Mucosa of descending colon (tissue), 3 donors: ENCODE measurements at regions not wholly inside any gene's neighbourhood (a gene's known extent, or its start where the extent isn't known, plus 50 kb on each side); places are given as distances from the start of the nearest gene placed in this dataset.
"Not testable (repeated sequence)": the region's sequence is repeated elsewhere in the genome, so short reads cannot be mapped to it uniquely, and the experiment has no call there.

Source experiments
- ATAC-seq: fragments of 200-7000 bp; cut with Tn5 transposase; one replicate; pipeline ENCODE4 v1.9.1; 2020; ENCODE audit warnings: mild to moderate bottlenecking, moderate library complexity
- DNase-seq, 3 donors: peaks; one replicate each; pipeline ENCODE4 v3.0.0-alpha.2; 2020
- H3K36me3 ChIP-seq: fragments of 200-600 bp; one replicate; pipeline ENCODE4 v1.8.0; 2021; ENCODE audit warnings: low read depth, mild to moderate bottlenecking
- H3K4me1 ChIP-seq: fragments of 200-600 bp; one replicate; pipeline ENCODE4 v1.8.0; 2021; ENCODE audit warnings: low read depth, mild to moderate bottlenecking
- H3K4me3 ChIP-seq: fragments of 200-600 bp; one replicate; pipeline ENCODE4 v1.8.0; 2021; ENCODE audit warnings: mild to moderate bottlenecking
- H3K9me3 ChIP-seq: fragments of 200-600 bp; one replicate; pipeline ENCODE4 v1.8.0; 2021; ENCODE audit warnings: mild to moderate bottlenecking
- CTCF ChIP-seq: fragments of 200-600 bp; IDR thresholded peaks from one replicate; pipeline ENCODE4 v1.8.0; 2022; ENCODE audit warnings: antibody characterized with exemption, mild to moderate bottlenecking
- intact Hi-C, 2 donors: fragments of 100-400 bp; cut with DNase I in 1 of 2; cut with micrococcal nuclease in 1 of 2; formaldehyde crosslinking; loops; one replicate each; pipeline versions ENCODE4 v1.11.0 to v1.11.1; 2022; cut with DNase I, micrococcal nuclease
- donor health status: DM: no; HTN: no; CAD: no; lungs with moderate emphysema.
- donor health status: DM: no; HTN: no; CAD: no.
- donor health status: DM: no; HTN: yes; CAD: no.

- no peaks in the 10 kb centered on the region for H3K4me1 ChIP-seq
- no peak overlapping the region for H3K4me3 ChIP-seq
- ATAC-seq (no peak), DNase-seq (no peak)
- H3K9me3 ChIP-seq: no peaks in the 10 kb centered on the region
- no peak for TF ChIP-seq CTCF
- no peaks in the 10 kb centered on the region for H3K36me3 ChIP-seq
- intact Hi-C loops: no loop called here
Observed at GRCh38 chr6:4426968-4427367, 291.6 kb upstream of the ECI2 start.

- DNase-seq (no peak), ATAC-seq (peak; percentile 23)
- H3K4me3 ChIP-seq: no peak overlapping the region
- H3K9me3 ChIP-seq: no peaks in the 10 kb centered on the region
- H3K36me3 ChIP-seq: no peaks in the 10 kb centered on the region
- intact Hi-C loops: no loop called here
- no peaks in the 10 kb centered on the region for H3K4me1 ChIP-seq
- TF ChIP-seq CTCF: no peak
Observed at GRCh38 chr6:4421837-4422236, 286.5 kb upstream of the ECI2 start.

GRCh38 chr6:4420160-4420865, 284.9 kb upstream of the ECI2 start:
- Histone ChIP-seq H3K36me3 (no peaks in the 10 kb centered on the region), H3K4me3 (no peak overlapping the region), H3K4me1 (no peaks in the 10 kb centered on the region), H3K9me3 (no peaks in the 10 kb centered on the region)
- no peak for ATAC-seq
- no peak for TF ChIP-seq CTCF
- no peak for DNase-seq
- intact Hi-C loops: no loop called here

- H3K9me3 ChIP-seq: no peaks in the 10 kb centered on the region
- ATAC-seq (no peak), DNase-seq (no peak)
- no peak overlapping the region for H3K4me3 ChIP-seq
- no peaks in the 10 kb centered on the region for H3K4me1 ChIP-seq
- TF ChIP-seq CTCF: no peak
- intact Hi-C loops: no loop called here
- no peaks in the 10 kb centered on the region for H3K36me3 ChIP-seq
Observed at GRCh38 chr6:4415549-4415948, 280.2 kb upstream of the ECI2 start.

GRCh38 chr6:4414078-4414477, 278.7 kb upstream of the ECI2 start:
- DNase-seq, H3K9me3 ChIP-seq, H3K36me3 ChIP-seq, H3K4me3 ChIP-seq, ATAC-seq, H3K4me1 ChIP-seq, intact Hi-C loops: not testable (repeated sequence)

GRCh38 chr6:4413073-4413472, 277.7 kb upstream of the ECI2 start:
- no peak for DNase-seq
- no peak for ATAC-seq
- intact Hi-C loops: no loop called here
- Histone ChIP-seq H3K4me3 (no peak overlapping the region), H3K4me1 (no peaks in the 10 kb centered on the region), H3K9me3 (no peaks in the 10 kb centered on the region), H3K36me3 (no peaks in the 10 kb centered on the region)
- no peak for TF ChIP-seq CTCF
